ENCODE measurements at regions not wholly inside any gene's neighbourhood (a gene's known extent, or its start where the extent isn't known, plus 50 kb on each side); places are given as distances from the start of the nearest gene placed in this dataset.

DNA sequence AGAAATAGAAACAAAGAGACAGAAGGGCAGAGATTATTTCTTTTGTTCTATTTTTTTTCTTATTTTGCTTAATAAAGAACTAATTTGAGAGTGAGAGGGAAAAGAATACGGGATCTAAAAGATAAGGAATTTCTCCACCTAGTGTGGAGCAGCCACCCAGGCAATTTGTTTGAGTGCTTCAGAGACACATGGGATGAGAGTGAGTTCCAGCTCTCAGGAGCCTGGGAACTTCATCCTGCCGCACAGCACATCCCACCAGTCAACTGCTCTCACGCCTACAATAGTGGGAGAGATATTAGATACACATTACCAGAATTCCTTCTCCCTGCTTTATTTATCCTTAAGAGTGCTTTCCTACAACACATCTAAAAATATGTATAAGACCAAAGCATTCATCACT, 946.4 kb downstream of the PDHA2 start:
- DNase-seq (ENCODE audit: low read depth): no peak
- no peak overlapping the region for H3K4me3 ChIP-seq (ENCODE audit: low read length)
- no peak for TF ChIP-seq CTCF (conservative IDR thresholded peaks at IDR 0.05; ENCODE audit: low read length)

- no peak for TF ChIP-seq CTCF (conservative IDR thresholded peaks at IDR 0.05; ENCODE audit: low read length)
- DNase-seq (ENCODE audit: low read depth): no peak
- no peak overlapping the region for H3K4me3 ChIP-seq (ENCODE audit: low read length)
These were observed 947.9 kb downstream of the PDHA2 start for GRCh38 chr4:96787766-96788165.

DNA sequence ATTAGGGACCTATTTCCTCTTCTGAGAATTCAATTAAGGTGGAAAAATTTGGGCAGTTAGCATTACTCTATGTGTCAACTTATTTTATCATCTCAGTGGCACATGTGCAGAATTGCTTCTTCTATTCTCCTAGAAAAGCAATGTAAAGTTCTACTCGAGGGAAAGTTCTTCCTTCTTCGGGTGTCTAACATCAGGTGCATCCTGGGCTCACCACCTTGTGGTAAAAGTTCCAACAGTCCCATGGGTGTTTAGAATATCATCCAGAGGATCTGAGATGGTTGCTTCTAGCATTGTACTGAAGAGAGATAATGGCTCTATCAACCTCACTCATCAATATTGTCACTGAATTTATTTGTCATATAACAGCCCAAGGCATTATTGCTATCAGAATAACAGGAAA, 969.7 kb downstream of the PDHA2 start:
- no peak for TF ChIP-seq CTCF (conservative IDR thresholded peaks at IDR 0.05; ENCODE audit: low read length)
- no peak for DNase-seq (ENCODE audit: low read depth)

GRCh38 chr4:96827086-96827485, 987.2 kb downstream of the PDHA2 start:
- H3K4me3 ChIP-seq (ENCODE audit: low read length): no peak overlapping the region
- no peak for DNase-seq (ENCODE audit: low read depth)
- TF ChIP-seq CTCF (conservative IDR thresholded peaks at IDR 0.05; ENCODE audit: low read length): no peak

More for the DNA sequence above, 969.7 kb downstream of the PDHA2 start:
- no peak overlapping the region for H3K4me3 ChIP-seq (ENCODE audit: low read length)

GRCh38 chr4:96833831-96834230, 993.9 kb downstream of the PDHA2 start:
- no peak for TF ChIP-seq CTCF (conservative IDR thresholded peaks at IDR 0.05; ENCODE audit: low read length)

DNA sequence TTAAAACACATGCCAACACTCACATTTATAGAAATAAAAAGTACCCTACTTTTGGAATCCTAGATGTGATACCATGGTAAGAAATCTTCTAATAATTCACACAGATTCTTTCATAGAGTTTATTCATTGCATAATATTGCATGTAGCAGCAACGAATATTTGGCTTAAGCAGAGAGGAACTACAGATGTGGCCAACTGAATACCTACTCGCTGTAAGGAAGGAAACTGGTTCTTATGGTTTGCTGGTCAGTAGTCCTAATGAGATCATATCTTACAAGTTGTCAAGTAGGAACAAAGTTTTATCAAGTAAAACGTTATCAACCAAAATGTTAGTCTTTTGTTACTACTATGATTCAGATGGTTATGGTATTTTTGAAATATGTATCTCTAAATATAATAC, 996.1 kb downstream of the PDHA2 start:
- DNase-seq (ENCODE audit: low read depth): no peak
- no peak overlapping the region for H3K4me3 ChIP-seq (ENCODE audit: low read length)
- no peak for TF ChIP-seq CTCF (conservative IDR thresholded peaks at IDR 0.05; ENCODE audit: low read length)

More at GRCh38 chr4:96833831-96834230, 993.9 kb downstream of the PDHA2 start:
- no peak for DNase-seq (ENCODE audit: low read depth)
- H3K4me3 ChIP-seq (ENCODE audit: low read length): no peak overlapping the region

DNA sequence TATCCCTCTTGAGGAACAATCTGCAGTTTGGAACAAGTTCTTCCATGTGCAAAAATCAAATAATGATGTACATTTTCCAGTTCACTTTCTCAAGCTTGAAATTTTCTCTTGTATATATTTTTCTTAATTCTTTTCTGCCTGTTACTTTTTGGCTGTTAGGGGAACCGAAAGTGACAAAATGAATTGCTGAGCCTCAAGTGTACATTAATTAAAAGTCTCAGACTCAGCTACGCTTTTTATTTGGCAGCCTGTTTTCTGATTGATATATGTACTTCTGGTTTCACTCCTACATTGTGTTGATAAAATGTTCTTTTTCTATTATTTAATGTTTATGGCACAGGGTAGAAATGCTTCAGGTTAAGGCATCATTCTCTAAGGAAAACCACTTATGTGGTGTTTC, 999.5 kb downstream of the PDHA2 start:
- no peak for TF ChIP-seq CTCF (conservative IDR thresholded peaks at IDR 0.05; ENCODE audit: low read length)
- no peak for DNase-seq (ENCODE audit: low read depth)

More for the DNA sequence above, 999.5 kb downstream of the PDHA2 start:
- H3K4me3 ChIP-seq (ENCODE audit: low read length): no peak overlapping the region
